IPS-20b (cell line): ENCODE measurements at regions not wholly inside any gene's neighbourhood (a gene's known extent, or its start where the extent isn't known, plus 50 kb on each side); places are given as distances from the start of the nearest gene placed in this dataset.

Experiments used
- H3K27ac ChIP-seq: one replicate; pipeline ENCODE4 v1.5.1; 2013; ENCODE audit warnings: low read length
- H3K27me3 ChIP-seq: 2 replicates; pipeline ENCODE4 v1.6.1; 2013; ENCODE audit warnings: mild to moderate bottlenecking, low read length, inconsistent platforms; ENCODE audit not compliant: insufficient read depth
- H3K36me3 ChIP-seq: 2 replicates; pipeline ENCODE4 v1.6.1; 2013; ENCODE audit warnings: low read depth, mild to moderate bottlenecking, inconsistent platforms, low read length, moderate library complexity; ENCODE audit not compliant: insufficient read depth
- H3K4me1 ChIP-seq: 2 replicates; pipeline ENCODE4 v1.6.1; 2013; ENCODE audit warnings: mild to moderate bottlenecking, control low read depth, inconsistent platforms, low read length, moderate library complexity; ENCODE audit not compliant: insufficient read depth
- H3K4me3 ChIP-seq: 2 replicates; pipeline ENCODE4 v1.5.1; 2013; ENCODE audit warnings: mild to moderate bottlenecking, low read length, inconsistent platforms
- H3K9ac ChIP-seq: 2 replicates; pipeline ENCODE4 v1.6.1; 2013; ENCODE audit warnings: low read depth, mild to moderate bottlenecking, inconsistent platforms, low read length, moderate library complexity
- H3K9me3 ChIP-seq: 2 replicates; pipeline ENCODE4 v1.6.1; 2013; ENCODE audit warnings: mild to moderate bottlenecking, low read depth, low read length, inconsistent platforms; ENCODE audit not compliant: insufficient read depth

GRCh38 chr13:44104969-44105368 is 225.3 kb downstream of the LACC1 start:
- Histone ChIP-seq H3K27me3 (no peaks in the 10 kb centered on the region), H3K9me3 (peaks cover 15% of the 10 kb centered on the region), H3K27ac (no peak overlapping the region), H3K4me1 (no peaks in the 10 kb centered on the region), H3K9ac (no peak overlapping the region), H3K4me3 (no peak overlapping the region), H3K36me3 (no peaks in the 10 kb centered on the region)

DNA sequence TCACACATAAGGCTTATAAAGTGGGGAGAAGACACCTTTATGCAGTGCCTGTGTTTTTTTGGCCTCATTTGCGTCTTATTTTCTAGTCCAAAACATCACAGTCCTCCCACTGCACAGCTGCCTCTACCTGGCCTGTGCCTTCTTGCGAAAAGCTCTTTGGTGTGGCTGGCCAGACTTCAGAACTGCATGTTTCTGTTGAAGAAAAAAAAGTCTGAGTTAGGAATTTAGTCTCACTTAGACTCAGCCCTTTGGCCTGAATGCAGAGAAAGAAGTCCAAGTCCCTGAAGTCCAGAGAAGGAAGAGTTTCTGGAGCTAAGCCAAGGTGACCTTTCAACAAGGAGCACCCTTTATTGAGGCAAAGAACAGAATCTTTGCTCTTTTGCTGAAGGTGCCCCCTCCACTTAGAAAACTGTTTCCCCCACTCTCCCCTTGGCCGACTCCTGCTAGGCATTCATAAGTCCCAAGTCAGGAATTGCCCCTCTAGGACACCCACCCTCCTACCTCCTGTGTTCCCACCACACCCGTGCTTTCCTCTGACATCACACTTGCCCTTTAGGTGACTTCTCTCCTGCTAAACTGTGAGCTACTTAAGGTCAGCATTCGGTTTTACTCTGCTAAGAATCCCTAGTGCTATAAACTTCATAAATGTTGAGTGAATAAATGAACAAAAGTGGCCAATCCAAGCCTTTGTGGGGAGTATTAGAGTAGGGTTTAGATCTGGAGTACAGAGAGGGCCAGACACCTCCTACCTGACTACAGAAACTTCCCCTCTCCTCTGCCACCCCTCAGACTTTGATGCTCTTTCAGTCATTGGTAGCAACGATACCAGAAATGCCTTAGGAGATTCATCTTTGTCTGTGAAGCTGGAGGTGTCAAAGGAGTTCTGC is 226.8 kb downstream of the LACC1 start:
- Histone ChIP-seq H3K27ac (no peak overlapping the region), H3K9ac (no peak overlapping the region), H3K27me3 (no peaks in the 10 kb centered on the region)

DNA sequence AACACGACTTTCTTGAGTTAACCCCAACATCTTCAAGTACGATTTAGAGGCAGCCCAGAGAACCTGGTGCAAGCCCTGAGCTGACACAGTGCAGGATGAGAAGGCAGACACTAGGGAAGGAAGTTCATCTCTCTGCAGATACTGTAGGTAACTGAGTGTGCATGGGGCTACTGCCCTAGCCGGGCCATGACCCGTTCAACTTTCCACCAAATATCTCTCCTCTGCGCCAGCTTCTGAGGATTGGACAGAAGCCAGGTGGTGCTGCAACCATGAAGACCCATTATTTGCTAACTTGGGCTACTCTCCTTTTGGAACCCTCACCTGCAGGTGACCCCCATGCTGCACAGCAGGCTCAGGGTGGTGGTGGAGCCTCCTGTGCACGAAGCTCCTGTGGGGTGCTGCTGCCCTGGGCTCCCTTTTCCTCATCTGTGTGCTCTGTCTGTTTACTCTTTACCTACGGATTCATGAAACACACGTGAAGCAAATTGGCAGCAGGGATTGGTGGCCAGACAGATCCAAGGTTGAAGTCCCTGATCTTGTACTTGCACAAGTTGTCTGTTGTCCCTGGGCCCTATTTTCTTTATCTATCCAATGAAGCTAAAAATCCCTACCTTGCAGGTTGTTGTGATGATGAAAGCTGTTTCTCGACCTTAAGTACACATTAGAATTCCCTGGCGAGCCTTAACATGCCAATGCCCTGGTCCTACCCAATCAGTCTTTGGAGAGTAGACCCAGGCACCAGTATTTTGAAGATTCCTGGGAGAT is 227.8 kb downstream of the LACC1 start:
- Histone ChIP-seq H3K4me1 (no peaks in the 10 kb centered on the region), H3K27me3 (no peaks in the 10 kb centered on the region), H3K27ac (no peak overlapping the region), H3K4me3 (no peak overlapping the region), H3K36me3 (no peaks in the 10 kb centered on the region), H3K9me3 (peaks cover 2% of the 10 kb centered on the region), H3K9ac (no peak overlapping the region)

More for the DNA sequence above, 226.8 kb downstream of the LACC1 start:
- H3K4me1 ChIP-seq, result no peaks in the 10 kb centered on the region
- H3K4me3 ChIP-seq, result no peak overlapping the region
- H3K36me3 ChIP-seq, result no peaks in the 10 kb centered on the region
- H3K9me3 ChIP-seq, result peaks cover 10% of the 10 kb centered on the region

GRCh38 chr13:44108331-44108858 is 228.7 kb downstream of the LACC1 start:
- Histone ChIP-seq H3K9me3 (no peaks in the 10 kb centered on the region), H3K27me3 (no peaks in the 10 kb centered on the region), H3K4me3 (no peak overlapping the region), H3K4me1 (no peaks in the 10 kb centered on the region), H3K27ac (no peak overlapping the region), H3K36me3 (no peaks in the 10 kb centered on the region), H3K9ac (no peak overlapping the region)

DNA sequence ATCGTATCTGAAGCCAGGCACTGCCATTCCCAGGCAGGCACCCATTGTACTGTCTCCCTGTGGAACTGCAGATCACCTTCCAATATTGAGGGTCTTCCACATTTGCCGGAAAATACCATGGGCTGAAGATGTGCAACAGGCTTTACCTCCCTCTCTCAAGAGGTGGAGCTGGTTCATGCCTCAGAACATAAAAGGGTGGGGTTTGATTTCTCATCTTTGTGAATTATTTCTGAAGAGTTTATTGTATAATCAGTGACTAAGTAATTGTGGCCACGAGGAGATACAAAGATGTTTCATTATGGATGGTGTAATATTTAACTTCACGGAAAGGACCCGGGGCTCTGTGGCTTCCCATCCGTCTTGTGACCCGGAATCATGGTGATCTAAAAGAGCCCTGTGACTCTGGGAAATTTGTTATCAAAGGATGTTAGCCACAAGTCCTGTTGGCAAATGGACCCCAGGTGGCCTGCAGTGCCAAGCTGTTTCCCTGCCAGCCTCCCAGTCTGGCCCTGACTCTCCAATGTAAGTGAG is 230.5 kb downstream of the LACC1 start:
- H3K4me1 ChIP-seq, result no peaks in the 10 kb centered on the region
- no peak overlapping the region for H3K4me3 ChIP-seq
- no peak overlapping the region for H3K9ac ChIP-seq
- H3K27me3 ChIP-seq, result no peaks in the 10 kb centered on the region
- H3K9me3 ChIP-seq, result no peaks in the 10 kb centered on the region
- H3K27ac ChIP-seq, result no peak overlapping the region
- H3K36me3 ChIP-seq, result no peaks in the 10 kb centered on the region

DNA sequence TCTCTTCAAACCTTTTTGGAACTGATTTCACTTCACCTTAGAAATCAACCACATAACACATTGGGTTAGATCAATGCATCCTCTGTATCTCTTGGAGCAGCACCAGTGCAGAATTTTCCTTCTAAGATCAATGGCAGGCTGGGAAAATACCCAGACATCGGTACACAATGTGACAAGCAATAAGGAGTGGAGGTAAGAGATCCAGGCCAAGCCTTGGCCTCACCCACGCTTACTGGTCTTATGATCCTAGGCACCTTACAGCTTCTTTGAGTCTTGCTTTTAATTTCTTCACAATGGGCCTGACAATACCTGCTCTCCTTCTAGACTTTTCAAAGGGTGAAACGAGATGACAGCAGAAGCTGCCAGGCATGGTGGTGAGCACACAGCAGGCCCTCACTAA is 232.0 kb downstream of the LACC1 start:
- Histone ChIP-seq H3K9ac (no peak overlapping the region), H3K27me3 (no peaks in the 10 kb centered on the region), H3K4me3 (no peak overlapping the region), H3K4me1 (no peaks in the 10 kb centered on the region; the same call in 1 of the 2 replicates), H3K27ac (no peak overlapping the region), H3K9me3 (no peaks in the 10 kb centered on the region), H3K36me3 (no peaks in the 10 kb centered on the region)

GRCh38 chr13:44112700-44113329 is 233.1 kb downstream of the LACC1 start:
- Histone ChIP-seq H3K4me1 (no peaks in the 10 kb centered on the region; the same call in 1 of the 2 replicates), H3K27ac (no peak overlapping the region), H3K9me3 (no peaks in the 10 kb centered on the region), H3K9ac (no peak overlapping the region), H3K27me3 (no peaks in the 10 kb centered on the region), H3K4me3 (no peak overlapping the region), H3K36me3 (no peaks in the 10 kb centered on the region)

- no peak overlapping the region for H3K4me3 ChIP-seq
- no peak overlapping the region for H3K9ac ChIP-seq
- no peaks in the 10 kb centered on the region for H3K36me3 ChIP-seq
- no peaks in the 10 kb centered on the region; the same call in 1 of the 2 replicates for H3K4me1 ChIP-seq
- no peak overlapping the region for H3K27ac ChIP-seq
- no peaks in the 10 kb centered on the region for H3K27me3 ChIP-seq
- no peaks in the 10 kb centered on the region for H3K9me3 ChIP-seq
Measured at GRCh38 chr13:44116562-44117332, 237.0 kb downstream of the LACC1 start.

- Histone ChIP-seq H3K36me3 (no peaks in the 10 kb centered on the region), H3K4me1 (no peaks in the 10 kb centered on the region; the same call in 1 of the 2 replicates), H3K9ac (no peak overlapping the region), H3K27me3 (no peaks in the 10 kb centered on the region), H3K4me3 (no peak overlapping the region), H3K9me3 (no peaks in the 10 kb centered on the region), H3K27ac (no peak overlapping the region)
Measured at GRCh38 chr13:44117351-44117750, 237.6 kb downstream of the LACC1 start.

DNA sequence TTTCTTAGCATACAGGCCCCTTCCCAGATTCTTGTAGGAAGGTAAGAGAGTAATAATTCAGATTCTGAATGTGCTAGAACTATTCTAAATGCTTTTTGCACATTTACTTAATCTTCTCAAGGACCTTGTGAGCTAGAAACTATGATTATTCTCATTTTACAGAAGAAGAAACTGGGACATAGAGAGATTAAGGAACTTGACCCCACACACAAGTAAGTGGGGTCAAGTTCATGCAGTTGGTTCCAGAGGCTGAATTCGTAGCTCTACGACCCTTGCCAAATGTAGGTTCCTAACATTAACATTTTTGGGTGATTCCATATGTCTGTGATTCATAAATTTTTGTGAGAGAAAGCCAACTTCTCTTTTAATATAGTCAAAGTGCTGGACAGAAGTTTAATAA is 238.1 kb downstream of the LACC1 start:
- Histone ChIP-seq H3K9me3 (0 out of 2 replicates have a peak, but pooled peaks cover under 1% of the 10 kb centered on the region), H3K36me3 (no peaks in the 10 kb centered on the region), H3K27me3 (no peaks in the 10 kb centered on the region), H3K4me3 (no peak overlapping the region), H3K4me1 (no peaks in the 10 kb centered on the region; the same call in 1 of the 2 replicates), H3K9ac (no peak overlapping the region), H3K27ac (no peak overlapping the region)
